HCT116 (cell line): ENCODE measurements at regions not wholly inside any gene's neighbourhood (a gene's known extent, or its start where the extent isn't known, plus 50 kb on each side); places are given as distances from the start of the nearest gene placed in this dataset.

ENCODE experiments used
- ATAC-seq: fragments of 200-7000 bp; cut with Tn5 transposase; 2 replicates; pipeline ENCODE4 v1.9.1; 2020; ENCODE audit warnings: mild to moderate bottlenecking, moderate library complexity
- BruUV-seq: library from RNA; stranded (reverse); fragments of 400-500 nt; replicated peaks from 2 replicates; lab custom pipeline; 2021; lab: Mats Ljungman, UMichigan
- CTCF ChIA-PET: fragments of 300-600 bp; sonication (Branson Sonifier 250); formaldehyde crosslinking; loops from one replicate; lab custom pipeline; 2021; ENCODE audit warnings: antibody characterized with exemption; lab: Charles Lee
- POLR2A ChIA-PET: fragments of 300-600, 350-600 bp; sonication (Branson Sonifier 250); formaldehyde crosslinking; loops from one replicate; lab custom pipeline; 2021; ENCODE audit warnings: antibody characterized with exemption; lab: Charles Lee
- RAD21 ChIA-PET, 2 experiments: fragments of 300-600 bp; sonication (Branson Sonifier 250); formaldehyde crosslinking; loops; one replicate each; lab custom pipeline; 2023; ENCODE audit warnings: low total read pairs in 2 of 2; ENCODE audit not compliant: uncharacterized antibody in 2 of 2, unreplicated experiment in 2 of 2, low non-redundant PET in 1 of 2; lab: Charles Lee
- DNase-seq: peaks from one replicate; pipeline ENCODE4 v3.0.0-alpha.2; 2010; ENCODE audit warnings: low read depth, low spot score
- H2AFZ ChIP-seq: fragments of 200-600 bp; shearing (Covaris generic), sonication (generic); 2 replicates; pipeline ENCODE4 v1.6.1; 2017; ENCODE audit warnings: low read depth, mixed run types, mixed read lengths, antibody characterized with exemption, low read length; ENCODE audit not compliant: poor library complexity, severe bottlenecking
- H3K27ac ChIP-seq: 2 replicates; pipeline ENCODE4 v1.5.1; 2012; ENCODE audit warnings: low read depth, low read length
- H3K27me3 ChIP-seq: fragments of 200-600 bp; sonication (generic); 2 replicates; pipeline ENCODE4 v1.6.1; 2016; ENCODE audit warnings: mixed run types, low read length, mixed read lengths; ENCODE audit not compliant: insufficient read depth
- H3K36me3 ChIP-seq, 2 experiments: fragments of 200-500 bp in 1 of 2; fragments of 200-600 bp in 1 of 2; sonication (Bioruptor generic) in 1 of 2; sonication (generic) in 1 of 2; 2 replicates each; pipeline versions ENCODE4 v1.5.1 to v1.6.1; 2014 to 2016; ENCODE audit warnings: low read length in 2 of 2, inconsistent platforms in 1 of 2, mixed read lengths in 1 of 2, mixed run types in 1 of 2; ENCODE audit not compliant: insufficient read depth in 2 of 2, control insufficient read depth in 1 of 2
- H3K4me1 ChIP-seq, 2 experiments: fragments of 200-600 bp in 1 of 2; sonication (generic) in 1 of 2; 2 replicates each; pipeline versions ENCODE4 v1.5.1 to v1.6.1; 2012 to 2017; ENCODE audit warnings: low read length in 2 of 2, inconsistent platforms in 1 of 2, mild to moderate bottlenecking in 1 of 2, mixed read lengths in 1 of 2, mixed run types in 1 of 2, moderate library complexity in 1 of 2; ENCODE audit not compliant: insufficient read depth in 2 of 2, control insufficient read depth in 1 of 2
- H3K4me2 ChIP-seq: fragments of 200-600 bp; sonication (generic); 2 replicates; pipeline ENCODE4 v1.6.1; 2017; ENCODE audit warnings: mixed run types, low read length, mixed read lengths
- H3K4me3 ChIP-seq, 2 experiments: fragments of 200-600 bp in 1 of 2; sonication (generic) in 1 of 2; replicated peaks in 1 of 2; 2 replicates each; pipeline ENCODE4 v1.5.1; 2011 to 2016; ENCODE audit warnings: low read length in 2 of 2, control low read depth in 1 of 2, low read depth in 1 of 2, mild to moderate bottlenecking in 1 of 2, mixed read lengths in 1 of 2, mixed run types in 1 of 2
- H3K79me2 ChIP-seq: fragments of 200-600 bp; sonication (generic); 2 replicates; pipeline ENCODE4 v1.6.1; 2017; ENCODE audit warnings: mild to moderate bottlenecking, mixed run types, low read length, moderate library complexity, mixed read lengths; ENCODE audit not compliant: insufficient read depth
- H3K9ac ChIP-seq: fragments of 200-600 bp; sonication (generic); 2 replicates; pipeline ENCODE4 v1.6.1; 2016; ENCODE audit warnings: low read length, mixed read lengths
- H3K9me2 ChIP-seq: fragments of 200-600 bp; sonication (generic), shearing (Covaris generic); 2 replicates; pipeline ENCODE4 v1.6.1; 2017; ENCODE audit warnings: mixed run types, mild to moderate bottlenecking, moderate library complexity; ENCODE audit not compliant: insufficient read depth
- H3K9me3 ChIP-seq, 2 experiments: fragments of 200-500 bp in 1 of 2; fragments of 200-600 bp in 1 of 2; sonication (Bioruptor generic) in 1 of 2; sonication (generic) in 1 of 2; 2 replicates each; pipeline ENCODE4 v1.6.1; 2014 to 2017; ENCODE audit warnings: low read length in 2 of 2, mixed read lengths in 2 of 2, inconsistent platforms in 1 of 2, low read depth in 1 of 2, mild to moderate bottlenecking in 1 of 2, mixed run types in 1 of 2, moderate library complexity in 1 of 2; ENCODE audit not compliant: control insufficient read depth in 1 of 2, insufficient read depth in 1 of 2
- H4K20me1 ChIP-seq: fragments of 200-600 bp; sonication (generic), shearing (Covaris generic); 2 replicates; pipeline ENCODE4 v1.6.1; 2017; ENCODE audit warnings: mixed run types, mild to moderate bottlenecking, moderate library complexity; ENCODE audit not compliant: insufficient read depth
- CBX3 ChIP-seq: IDR thresholded peaks from 2 replicates; pipeline ENCODE4 v1.6.1; 2012; ENCODE audit warnings: low read depth
- CEBPB ChIP-seq: IDR thresholded peaks from 2 replicates; pipeline ENCODE4 v1.6.1; 2012; ENCODE audit warnings: low read depth
- EGR1 ChIP-seq: IDR thresholded peaks from 2 replicates; pipeline ENCODE4 v1.6.1; 2012; ENCODE audit warnings: low read depth
- ELF1 ChIP-seq: IDR thresholded peaks from 2 replicates; pipeline ENCODE4 v1.6.1; 2012; ENCODE audit warnings: low read depth, borderline replicate concordance
- EZH2phosphoT487 ChIP-seq: fragments of 200-600 bp; IDR thresholded peaks from 2 replicates; pipeline ENCODE4 v1.6.1; 2018; ENCODE audit warnings: antibody characterized with exemption, borderline replicate concordance
- JUND ChIP-seq: IDR thresholded peaks from 2 replicates; pipeline ENCODE4 v1.6.1; 2012
- MAX ChIP-seq: IDR thresholded peaks from 2 replicates; pipeline ENCODE4 v1.6.1; 2012
- POLR2A ChIP-seq: IDR thresholded peaks from 2 replicates; pipeline ENCODE4 v1.7.0; 2011; ENCODE audit warnings: borderline replicate concordance; ENCODE audit not compliant: insufficient read depth, insufficient read length; ENCODE audit errors: extremely low read depth
- POLR2AphosphoS5 ChIP-seq: IDR thresholded peaks from 2 replicates; pipeline ENCODE4 v1.6.1; 2011; ENCODE audit warnings: mild to moderate bottlenecking, low read depth, low read length, moderate library complexity
- REST ChIP-seq: IDR thresholded peaks from 2 replicates; pipeline ENCODE4 v1.6.1; 2012; ENCODE audit warnings: low read depth
- SIN3A ChIP-seq: IDR thresholded peaks from 2 replicates; pipeline ENCODE4 v1.6.1; 2012; ENCODE audit warnings: low read depth
- SRF ChIP-seq: IDR thresholded peaks from 2 replicates; pipeline ENCODE4 v1.6.1; 2012; ENCODE audit warnings: low read depth
- YY1 ChIP-seq: IDR thresholded peaks from 2 replicates; pipeline ENCODE4 v1.6.1; 2011; ENCODE audit warnings: low read length, low read depth, moderate library complexity, mild to moderate bottlenecking; ENCODE audit not compliant: insufficient replicate concordance; ENCODE audit errors: extremely low read depth
- ZBTB33 ChIP-seq: IDR thresholded peaks from 2 replicates; pipeline ENCODE4 v1.6.1; 2011; ENCODE audit warnings: mild to moderate bottlenecking, low read length, moderate library complexity; ENCODE audit not compliant: insufficient replicate concordance; ENCODE audit errors: extremely low read depth
- ZFX ChIP-seq: fragments of 450-650 bp; IDR thresholded peaks from 2 replicates; pipeline ENCODE4 v1.6.1; 2017
- intact Hi-C: fragments of 100-400 bp; cut with micrococcal nuclease; formaldehyde crosslinking; loops from 2 replicates; pipeline ENCODE4 v1.10.0; 2022

GRCh38 chr2:53517406-53517805 lies 250.2 kb upstream of the CHAC2 start:
- Histone ChIP-seq H4K20me1 (no peaks in the 10 kb centered on the region), H2AFZ (no peak overlapping the region), H3K36me3 (no peaks in the 10 kb centered on the region), H3K9ac (no peak overlapping the region), H3K4me3 (no peak overlapping the region), H3K79me2 (no peaks in the 10 kb centered on the region), H3K9me2 (no peaks in the 10 kb centered on the region), H3K9me3 (no peaks in the 10 kb centered on the region), H3K27ac (no peak overlapping the region), H3K4me1 (no peaks in the 10 kb centered on the region), H3K4me2 (no peak overlapping the region), H3K27me3 (no peaks in the 10 kb centered on the region)
- BruUV-seq: no TSS peak
- CTCF ChIA-PET: no interaction called here
- TF ChIP-seq EGR1: no peak
- TF ChIP-seq CEBPB: no peak
- TF ChIP-seq POLR2A: no peak
- no peak for TF ChIP-seq EZH2phosphoT487
- no peak for TF ChIP-seq YY1
- no peak for TF ChIP-seq ELF1
- no peak for TF ChIP-seq ZFX
- no peak for TF ChIP-seq CBX3
- TF ChIP-seq MAX: no peak
- TF ChIP-seq ZBTB33: no peak
- ATAC-seq (no peak), DNase-seq (no peak)
- RAD21 ChIA-PET: no interaction called here
- POLR2A ChIA-PET: no interaction called here
- intact Hi-C loops: no loop called here

GRCh38 chr2:53516650-53517049 lies 251.0 kb upstream of the CHAC2 start:
- BruUV-seq: no TSS peak
- Histone ChIP-seq H3K36me3 (no peaks in the 10 kb centered on the region), H3K4me3 (no peak overlapping the region), H3K27ac (no peak overlapping the region), H2AFZ (no peak overlapping the region), H3K79me2 (no peaks in the 10 kb centered on the region), H3K9me2 (no peaks in the 10 kb centered on the region), H3K4me2 (no peak overlapping the region), H3K27me3 (no peaks in the 10 kb centered on the region), H3K4me1 (no peaks in the 10 kb centered on the region), H3K9ac (no peak overlapping the region), H3K9me3 (no peaks in the 10 kb centered on the region), H4K20me1 (no peaks in the 10 kb centered on the region)
- ChIA-PET RAD21 (no interaction called here), POLR2A (no interaction called here), CTCF (interaction anchor here (1.4 kb wide), 1 partner anchor 92 kb away, joined by 4 read pairs; no protein-coding TSS in a partner anchor)
- no peak for DNase-seq
- no peak for ATAC-seq
- intact Hi-C loops: no loop called here
- TF ChIP-seq POLR2A (no peak), POLR2AphosphoS5 (no peak), JUND (no peak), SRF (no peak), SIN3A (no peak), ZBTB33 (no peak), REST (no peak)
